Pancreas (tissue), 10 donors: ENCODE measurements at regions not wholly inside any gene's neighbourhood (a gene's known extent, or its start where the extent isn't known, plus 50 kb on each side); places are given as distances from the start of the nearest gene placed in this dataset.
"Not testable (repeated sequence)": the region's sequence is repeated elsewhere in the genome, so short reads cannot be mapped to it uniquely, and the experiment has no call there.

Experiments used
- ATAC-seq, 4 donors: fragments of 200-7000 bp; cut with Tn5 transposase; one replicate each; pipeline versions ENCODE4 v1.8.0 to v1.9.1; 2020; ENCODE audit warnings: mild to moderate bottlenecking in 4 of 4, moderate library complexity in 4 of 4
- DNase-seq, 6 donors: peaks; one replicate each; pipeline ENCODE4 v3.0.0-alpha.2; 2020
- FAIRE-seq: peaks from 2 replicates; lab custom pipeline; 2012; peaks lifted over from hg19 to GRCh38; lab: Jason Lieb, UNC
- H3K27ac ChIP-seq, 4 donors: fragments of 200-600 bp; sonication (generic); 1 replicate in 3 of 4; 2 replicates in 1 of 4; pipeline versions ENCODE4 v1.5.0 to v1.8.0; 2020
- H3K27me3 ChIP-seq, 4 donors: fragments of 200-600 bp; one replicate each; pipeline ENCODE4 v1.8.0; 2021
- H3K36me3 ChIP-seq, 3 donors: fragments of 200-600 bp; sonication (generic) in 1 of 3; one replicate each; pipeline versions ENCODE4 v1.5.0 to v1.8.0; 2020 to 2021
- H3K4me1 ChIP-seq, 3 donors: fragments of 200-600 bp; one replicate each; pipeline ENCODE4 v1.8.0; 2021
- H3K4me3 ChIP-seq, 4 donors: fragments of 200-600 bp; sonication (generic) in 2 of 4; one replicate each; pipeline versions ENCODE4 v1.5.0 to v1.8.0; 2020 to 2021
- H3K9me3 ChIP-seq, 4 donors: fragments of 200-600 bp; one replicate each; pipeline ENCODE4 v1.8.0; 2021
- CTCF ChIP-seq, 4 donors: fragments of 200-600 bp; sonication (generic) in 3 of 4; IDR thresholded peaks; one replicate each; pipeline versions ENCODE4 v1.5.0 to v1.8.0; 2021; ENCODE audit warnings: antibody characterized with exemption in 4 of 4
- WGBS, 2 donors: extraction: QIAGEN DNeasy Blood & Tissue Kit; methylation state at CpG; one replicate each; pipeline ENCODE4 v1.1.7; 2013; 5-methylcytosine and 5-hydroxymethylcytosine counted together
- intact Hi-C, 3 donors: fragments of 100-400 bp; cut with DNase I; formaldehyde crosslinking; loops; one replicate each; pipeline versions ENCODE4 v1.11.1 to v1.14.2; 2022
- donor health status: healthy with polysubstance abuse.
- donor health status: DM: no; HTN: no; CAD: no; lungs with moderate emphysema.
- donor health status: DM: no; HTN: no; CAD: no.
- donor health status: control.
- donor health status: control.
- donor health status: Bipolar disorder and iron deficiency.
- donor health status: DM: yes; HTN: yes; CAD: no.
- donor health status: DM: no; HTN: no; CAD: no.
- donor health status: DM: no; HTN: no; CAD: no.
- donor health status: DM: yes; HTN: yes; CAD: no.

GRCh38 chr10:64690194-64690593 lies 1169.0 kb downstream of the REEP3 start:
- H3K4me3 ChIP-seq: no peak overlapping the region
- no peak for TF ChIP-seq CTCF (IDR thresholded peaks at IDR 0.05)
- FAIRE-seq (no peak), ATAC-seq (no peak), DNase-seq (no peak)
- 76 to 79% methylated on average over 3 of the region's 3 CpGs for WGBS, 2 donors
- intact Hi-C loops: no loop called here
- H3K36me3 ChIP-seq: no peaks in the 10 kb centered on the region
- no peaks in the 10 kb centered on the region for H3K9me3 ChIP-seq
- H3K27me3 ChIP-seq: no peaks in the 10 kb centered on the region
- no peaks in the 10 kb centered on the region for H3K4me1 ChIP-seq
- no peak overlapping the region for H3K27ac ChIP-seq

GRCh38 chr10:64699244-64699643 lies 1178.0 kb downstream of the REEP3 start:
- DNase-seq (no peak), FAIRE-seq (no peak), ATAC-seq (no peak)
- no peaks in the 10 kb centered on the region for H3K9me3 ChIP-seq
- no peaks in the 10 kb centered on the region for H3K27me3 ChIP-seq
- no peak overlapping the region for H3K4me3 ChIP-seq
- H3K4me1 ChIP-seq: no peaks in the 10 kb centered on the region
- H3K36me3 ChIP-seq: no peaks in the 10 kb centered on the region
- no peak for TF ChIP-seq CTCF (IDR thresholded peaks at IDR 0.05)
- intact Hi-C loops: no loop called here
- WGBS, 2 donors: 40 to 59% methylated on average over 3 of the region's 3 CpGs
- H3K27ac ChIP-seq: no peak overlapping the region

- DNase-seq, H3K4me3 ChIP-seq, H3K4me1 ChIP-seq, FAIRE-seq, H3K36me3 ChIP-seq, H3K27me3 ChIP-seq, intact Hi-C loops, H3K27ac ChIP-seq, ATAC-seq, H3K9me3 ChIP-seq: not testable (repeated sequence)
- 49 to 52% methylated on average over 3 of the region's 3 CpGs for WGBS, 2 donors
Observed at GRCh38 chr10:64702086-64702485, 1180.9 kb downstream of the REEP3 start.

GRCh38 chr10:64708884-64709681 lies 1187.9 kb downstream of the REEP3 start:
- intact Hi-C loops: no loop called here
- no peak for FAIRE-seq
- Histone ChIP-seq H3K27me3 (no peaks in the 10 kb centered on the region), H3K36me3 (no peaks in the 10 kb centered on the region), H3K9me3 (no peaks in the 10 kb centered on the region), H3K4me3 (no peak overlapping the region), H3K27ac (no peak overlapping the region), H3K4me1 (no peaks in the 10 kb centered on the region)
- no peak for ATAC-seq
- no peak for TF ChIP-seq CTCF (IDR thresholded peaks at IDR 0.05)
- no peak for DNase-seq
- 84% methylated on average over 3 of the region's 3 CpGs for WGBS, 2 donors

- intact Hi-C loops: no loop called here
- ATAC-seq: no peak
- FAIRE-seq: no peak
Observed at GRCh38 chr10:64726466-64726865, 1205.3 kb downstream of the REEP3 start.

More at GRCh38 chr10:64726466-64726865, 1205.3 kb downstream of the REEP3 start:
- Histone ChIP-seq H3K27ac (no peak overlapping the region), H3K36me3 (no peaks in the 10 kb centered on the region), H3K4me3 (no peak overlapping the region), H3K4me1 (no peaks in the 10 kb centered on the region), H3K27me3 (no peaks in the 10 kb centered on the region), H3K9me3 (no peaks in the 10 kb centered on the region)
- DNase-seq: no peak
- TF ChIP-seq CTCF (IDR thresholded peaks at IDR 0.05): no peak
